ENCODE measurements at regions not wholly inside any gene's neighbourhood (a gene's known extent, or its start where the extent isn't known, plus 50 kb on each side); places are given as distances from the start of the nearest gene placed in this dataset.

GRCh38 chr6:152845421-152845820, 94.8 kb downstream of the VIP start:
- no peak for TF ChIP-seq CTCF (IDR thresholded peaks at IDR 0.05)
- TF ChIP-seq POLR2A (IDR thresholded peaks at IDR 0.05) = no peak

Measured in thyroid gland (tissue), 4 donors.